ENCODE measurements at regions not wholly inside any gene's neighbourhood (a gene's known extent, or its start where the extent isn't known, plus 50 kb on each side); places are given as distances from the start of the nearest gene placed in this dataset.

DNA sequence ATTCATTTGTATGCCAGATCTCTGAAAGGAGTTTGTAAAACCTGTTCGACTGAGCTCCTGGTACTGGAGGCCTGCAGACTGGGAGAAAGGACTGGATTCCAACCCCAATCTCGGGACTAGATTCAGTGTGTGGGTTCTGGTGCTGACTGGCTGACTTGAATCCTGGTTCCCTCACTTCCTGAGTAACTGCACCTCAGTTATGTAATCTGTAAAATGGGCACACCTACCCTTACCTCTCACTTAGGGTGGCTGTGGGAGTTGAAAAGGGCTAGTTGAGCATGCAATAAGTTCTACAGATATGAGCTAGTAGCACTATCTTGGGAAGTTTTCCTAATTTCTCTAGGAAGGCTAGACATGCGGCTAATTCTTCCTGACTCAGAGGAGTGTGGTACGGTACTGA, 621.3 kb upstream of the TBX3 start:
- DNase-seq (ENCODE audit: low spot score), result no peak
- Mint-ChIP-seq H3K27me3 (ENCODE audit: unreplicated experiment) (peaks cover 1% of the 10 kb centered on the region), H3K36me3 (ENCODE audit: low read depth, unreplicated experiment) (no peaks in the 10 kb centered on the region), H3K4me3 (ENCODE audit: unreplicated experiment) (no peak overlapping the region), H3K9me3 (ENCODE audit: unreplicated experiment) (no peaks in the 10 kb centered on the region), H3K27ac (ENCODE audit: unreplicated experiment) (no peak overlapping the region), H3K4me1 (ENCODE audit: unreplicated experiment) (no peaks in the 10 kb centered on the region)
- TF ChIP-seq, protein P1, sequence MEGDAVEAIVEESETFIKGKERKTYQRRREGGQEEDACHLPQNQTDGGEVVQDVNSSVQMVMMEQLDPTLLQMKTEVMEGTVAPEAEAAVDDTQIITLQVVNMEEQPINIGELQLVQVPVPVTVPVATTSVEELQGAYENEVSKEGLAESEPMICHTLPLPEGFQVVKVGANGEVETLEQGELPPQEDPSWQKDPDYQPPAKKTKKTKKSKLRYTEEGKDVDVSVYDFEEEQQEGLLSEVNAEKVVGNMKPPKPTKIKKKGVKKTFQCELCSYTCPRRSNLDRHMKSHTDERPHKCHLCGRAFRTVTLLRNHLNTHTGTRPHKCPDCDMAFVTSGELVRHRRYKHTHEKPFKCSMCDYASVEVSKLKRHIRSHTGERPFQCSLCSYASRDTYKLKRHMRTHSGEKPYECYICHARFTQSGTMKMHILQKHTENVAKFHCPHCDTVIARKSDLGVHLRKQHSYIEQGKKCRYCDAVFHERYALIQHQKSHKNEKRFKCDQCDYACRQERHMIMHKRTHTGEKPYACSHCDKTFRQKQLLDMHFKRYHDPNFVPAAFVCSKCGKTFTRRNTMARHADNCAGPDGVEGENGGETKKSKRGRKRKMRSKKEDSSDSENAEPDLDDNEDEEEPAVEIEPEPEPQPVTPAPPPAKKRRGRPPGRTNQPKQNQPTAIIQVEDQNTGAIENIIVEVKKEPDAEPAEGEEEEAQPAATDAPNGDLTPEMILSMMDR (IDR thresholded peaks at IDR 0.05; ENCODE audit: unreplicated experiment), result no peak

- Mint-ChIP-seq H3K9me3 (ENCODE audit: unreplicated experiment) (no peaks in the 10 kb centered on the region), H3K4me3 (ENCODE audit: unreplicated experiment) (no peak overlapping the region), H3K36me3 (ENCODE audit: low read depth, unreplicated experiment) (no peaks in the 10 kb centered on the region), H3K27me3 (ENCODE audit: unreplicated experiment) (no peaks in the 10 kb centered on the region), H3K27ac (ENCODE audit: unreplicated experiment) (no peak overlapping the region), H3K4me1 (ENCODE audit: unreplicated experiment) (no peaks in the 10 kb centered on the region)
- TF ChIP-seq, protein P1 (IDR thresholded peaks at IDR 0.05; ENCODE audit: unreplicated experiment), result no peak
- DNase-seq (ENCODE audit: low spot score), result no peak
Measured at GRCh38 chr12:115303723-115304309, 619.8 kb upstream of the TBX3 start.

- no peaks in the 10 kb centered on the region for H3K36me3 Mint-ChIP-seq (ENCODE audit: low read depth, unreplicated experiment)
- peaks cover 11% of the 10 kb centered on the region for H3K4me1 Mint-ChIP-seq (ENCODE audit: unreplicated experiment)
- TF ChIP-seq, protein P1 (IDR thresholded peaks at IDR 0.05; ENCODE audit: unreplicated experiment), result no peak
- no peak overlapping the region for H3K27ac Mint-ChIP-seq (ENCODE audit: unreplicated experiment)
- no peak for DNase-seq (ENCODE audit: low spot score)
- no peak overlapping the region for H3K4me3 Mint-ChIP-seq (ENCODE audit: unreplicated experiment)
- no peaks in the 10 kb centered on the region for H3K27me3 Mint-ChIP-seq (ENCODE audit: unreplicated experiment)
- no peaks in the 10 kb centered on the region for H3K9me3 Mint-ChIP-seq (ENCODE audit: unreplicated experiment)
Measured at GRCh38 chr12:115297445-115297844, 613.5 kb upstream of the TBX3 start.

GRCh38 chr12:115296613-115297198, 612.7 kb upstream of the TBX3 start:
- H3K4me3 Mint-ChIP-seq (ENCODE audit: unreplicated experiment), result no peak overlapping the region
- H3K9me3 Mint-ChIP-seq (ENCODE audit: unreplicated experiment), result no peaks in the 10 kb centered on the region
- H3K4me1 Mint-ChIP-seq (ENCODE audit: unreplicated experiment), result peaks cover 11% of the 10 kb centered on the region
- H3K27ac Mint-ChIP-seq (ENCODE audit: unreplicated experiment), result no peak overlapping the region
- DNase-seq (ENCODE audit: low spot score), result no peak
- TF ChIP-seq, protein P1 (IDR thresholded peaks at IDR 0.05; ENCODE audit: unreplicated experiment), result no peak
- H3K27me3 Mint-ChIP-seq (ENCODE audit: unreplicated experiment), result no peaks in the 10 kb centered on the region
- no peaks in the 10 kb centered on the region for H3K36me3 Mint-ChIP-seq (ENCODE audit: low read depth, unreplicated experiment)

GRCh38 chr12:115295886-115296285, 611.9 kb upstream of the TBX3 start:
- no peak overlapping the region for H3K4me3 Mint-ChIP-seq (ENCODE audit: unreplicated experiment)
- TF ChIP-seq, protein P1 (IDR thresholded peaks at IDR 0.05; ENCODE audit: unreplicated experiment), result no peak
- H3K36me3 Mint-ChIP-seq (ENCODE audit: low read depth, unreplicated experiment), result no peaks in the 10 kb centered on the region
- no peaks in the 10 kb centered on the region for H3K27me3 Mint-ChIP-seq (ENCODE audit: unreplicated experiment)
- DNase-seq (ENCODE audit: low spot score), result no peak
- H3K27ac Mint-ChIP-seq (ENCODE audit: unreplicated experiment), result no peak overlapping the region
- H3K9me3 Mint-ChIP-seq (ENCODE audit: unreplicated experiment), result no peaks in the 10 kb centered on the region
- peaks cover 11% of the 10 kb centered on the region for H3K4me1 Mint-ChIP-seq (ENCODE audit: unreplicated experiment)
